ENCODE measurements at regions not wholly inside any gene's neighbourhood (a gene's known extent, or its start where the extent isn't known, plus 50 kb on each side); places are given as distances from the start of the nearest gene placed in this dataset.

DNA sequence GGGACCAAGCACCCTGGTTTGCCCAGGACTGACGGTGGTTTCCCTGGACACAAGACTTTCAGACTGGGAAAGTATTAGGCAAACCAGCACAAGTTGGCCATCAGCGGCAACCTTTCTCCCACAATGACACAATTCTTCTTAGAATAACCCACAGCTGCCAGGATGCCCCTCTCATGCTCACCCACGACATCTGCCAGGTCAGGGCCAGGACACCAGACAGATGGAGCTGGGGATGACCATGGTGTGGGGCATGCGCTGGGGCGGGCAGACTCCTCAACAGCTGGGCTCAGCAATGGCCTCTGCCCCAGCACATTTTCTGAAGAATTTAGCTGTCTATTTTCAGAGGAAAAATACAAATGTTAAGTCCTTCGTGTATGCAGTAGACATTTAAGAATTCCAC lies 226.4 kb downstream of the FNDC1 start:
- TF ChIP-seq FOXP2 (optimal IDR thresholded peaks at IDR 0.05; ENCODE audit: borderline replicate concordance, extremely low read depth, extremely low read length, insufficient read depth) (no peak), REST (IDR thresholded peaks at IDR 0.05; ENCODE audit: insufficient read depth in 1 of 2, low read depth in 2 of 2, low read length in 2 of 2) (no peak), POLR2AphosphoS5 (IDR thresholded peaks at IDR 0.05; ENCODE audit: low read depth, low read length) (no peak), SIN3A (IDR thresholded peaks at IDR 0.05; ENCODE audit: borderline replicate concordance, insufficient read depth, low read length) (no peak), TAF1 (IDR thresholded peaks at IDR 0.05; ENCODE audit: borderline replicate concordance, insufficient read depth, low read length) (no peak)

GRCh38 chr6:159390381-159390780 lies 221.2 kb downstream of the FNDC1 start:
- TF ChIP-seq FOXP2 (optimal IDR thresholded peaks at IDR 0.05; ENCODE audit: borderline replicate concordance, extremely low read depth, extremely low read length, insufficient read depth) = no peak
- TF ChIP-seq TAF1 (IDR thresholded peaks at IDR 0.05; ENCODE audit: borderline replicate concordance, insufficient read depth, low read length) = no peak
- no peak for TF ChIP-seq REST (IDR thresholded peaks at IDR 0.05; ENCODE audit: insufficient read depth in 1 of 2, low read depth in 2 of 2, low read length in 2 of 2)

GRCh38 chr6:159389695-159390094 lies 220.5 kb downstream of the FNDC1 start:
- TF ChIP-seq REST (IDR thresholded peaks at IDR 0.05; ENCODE audit: insufficient read depth in 1 of 2, low read depth in 2 of 2, low read length in 2 of 2) (no peak), FOXP2 (optimal IDR thresholded peaks at IDR 0.05; ENCODE audit: borderline replicate concordance, extremely low read depth, extremely low read length, insufficient read depth) (no peak), TAF1 (IDR thresholded peaks at IDR 0.05; ENCODE audit: borderline replicate concordance, insufficient read depth, low read length) (no peak), POLR2AphosphoS5 (IDR thresholded peaks at IDR 0.05; ENCODE audit: low read depth, low read length) (no peak), SIN3A (IDR thresholded peaks at IDR 0.05; ENCODE audit: borderline replicate concordance, insufficient read depth, low read length) (no peak)

DNA sequence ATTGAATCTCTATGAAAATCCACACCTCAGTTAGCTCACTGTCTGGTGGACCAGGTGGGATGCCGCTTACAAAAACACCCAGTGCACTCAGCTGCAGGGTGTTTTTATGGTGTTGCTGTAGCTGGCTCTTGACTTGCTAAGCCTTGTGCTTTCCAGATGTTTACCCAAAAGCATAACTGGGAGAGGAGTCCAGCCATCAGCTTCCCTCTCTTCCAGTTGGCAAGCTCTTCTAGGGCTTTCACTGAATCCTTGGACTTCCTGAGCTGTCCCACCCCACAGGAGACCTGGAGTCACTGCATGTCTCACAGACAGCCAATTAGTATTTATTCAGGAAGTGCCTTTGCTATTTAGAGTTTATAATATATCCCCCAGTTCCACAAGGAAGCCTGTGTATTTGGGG lies 210.9 kb downstream of the FNDC1 start:
- no peak for TF ChIP-seq SIN3A (IDR thresholded peaks at IDR 0.05; ENCODE audit: borderline replicate concordance, insufficient read depth, low read length)

- no peak for TF ChIP-seq REST (IDR thresholded peaks at IDR 0.05; ENCODE audit: insufficient read depth in 1 of 2, low read depth in 2 of 2, low read length in 2 of 2)
- no peak for TF ChIP-seq TAF1 (IDR thresholded peaks at IDR 0.05; ENCODE audit: borderline replicate concordance, insufficient read depth, low read length)
- no peak for TF ChIP-seq POLR2AphosphoS5 (IDR thresholded peaks at IDR 0.05; ENCODE audit: low read depth, low read length)
- no peak for TF ChIP-seq FOXP2 (optimal IDR thresholded peaks at IDR 0.05; ENCODE audit: borderline replicate concordance, extremely low read depth, extremely low read length, insufficient read depth)
- no peak for TF ChIP-seq SIN3A (IDR thresholded peaks at IDR 0.05; ENCODE audit: borderline replicate concordance, insufficient read depth, low read length)
Measured at GRCh38 chr6:159378411-159379328, 209.5 kb downstream of the FNDC1 start.
